ENCODE measurements at regions not wholly inside any gene's neighbourhood (a gene's known extent, or its start where the extent isn't known, plus 50 kb on each side); places are given as distances from the start of the nearest gene placed in this dataset.

DNA sequence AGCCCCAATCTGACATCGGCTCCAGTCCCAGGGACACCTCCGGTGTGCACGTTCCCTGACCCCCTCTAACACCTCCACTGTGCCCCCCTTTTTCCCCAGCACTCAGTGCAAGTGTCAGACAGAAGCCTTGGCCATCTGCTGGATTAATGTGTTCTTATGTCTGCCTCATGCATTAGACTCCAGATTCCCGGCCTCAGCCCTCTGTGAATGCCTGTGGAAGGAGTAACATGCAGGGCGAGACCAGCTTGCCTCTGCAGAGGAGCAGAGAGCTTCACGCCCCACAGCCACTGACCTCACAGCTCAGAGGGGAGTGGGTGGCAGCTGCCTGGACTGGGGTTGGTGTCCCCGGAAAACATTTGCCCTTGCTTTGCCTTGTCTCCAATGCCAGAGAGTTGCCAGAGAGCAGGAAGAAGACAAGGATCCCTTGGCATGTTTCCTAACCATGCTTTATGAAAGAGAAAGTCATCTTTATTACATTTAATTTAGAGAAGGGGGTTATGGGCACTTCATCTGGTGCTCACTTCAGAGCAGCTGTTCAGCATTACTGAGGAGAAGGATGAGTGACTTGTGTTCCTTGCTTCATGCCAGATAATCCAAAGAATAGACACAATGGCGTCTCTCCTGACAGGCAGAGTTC, 91.6 kb upstream of the CXCL12 start:
- no peak for DNase-seq (ENCODE audit: low spot score)

DNA sequence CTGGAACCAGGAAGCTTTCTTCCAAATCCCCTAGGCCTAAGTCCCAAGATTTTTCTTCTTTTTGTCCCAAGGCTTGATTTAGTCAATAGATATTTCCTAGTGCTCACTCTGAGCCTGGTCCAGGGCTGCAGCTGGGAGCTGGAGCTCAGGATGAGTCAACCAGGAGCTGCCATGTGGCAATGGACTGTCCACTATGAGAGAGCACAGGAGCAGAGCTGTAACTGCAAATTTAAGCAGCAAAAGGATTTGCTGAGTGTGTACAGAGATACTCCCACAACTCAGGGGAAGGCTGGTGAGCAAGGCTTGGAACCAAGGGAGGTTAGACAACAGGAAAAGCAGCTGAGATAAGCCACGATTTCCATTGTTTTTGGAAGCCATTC, 92.1 kb upstream of the CXCL12 start:
- DNase-seq (ENCODE audit: low spot score) = no peak

DNA sequence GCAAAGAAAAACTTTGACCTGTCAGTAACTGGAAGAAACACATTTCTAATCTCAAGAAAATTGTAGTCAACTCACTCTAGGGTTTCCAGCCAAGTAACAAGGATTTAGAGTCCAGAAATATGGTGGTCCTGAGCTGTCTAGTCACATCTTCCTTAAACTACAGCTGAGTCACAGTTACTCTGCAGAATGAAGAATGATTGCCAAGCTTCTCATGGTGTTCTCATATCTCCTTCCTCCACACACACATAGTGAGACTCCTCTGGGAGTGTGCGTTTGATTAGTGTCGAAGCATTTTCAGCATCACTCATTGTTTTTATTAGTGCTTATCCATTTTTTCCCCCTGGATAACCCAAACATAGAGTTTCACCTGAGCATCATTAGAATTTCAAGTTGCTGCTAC, 93.1 kb upstream of the CXCL12 start:
- no peak for DNase-seq (ENCODE audit: low spot score)

DNA sequence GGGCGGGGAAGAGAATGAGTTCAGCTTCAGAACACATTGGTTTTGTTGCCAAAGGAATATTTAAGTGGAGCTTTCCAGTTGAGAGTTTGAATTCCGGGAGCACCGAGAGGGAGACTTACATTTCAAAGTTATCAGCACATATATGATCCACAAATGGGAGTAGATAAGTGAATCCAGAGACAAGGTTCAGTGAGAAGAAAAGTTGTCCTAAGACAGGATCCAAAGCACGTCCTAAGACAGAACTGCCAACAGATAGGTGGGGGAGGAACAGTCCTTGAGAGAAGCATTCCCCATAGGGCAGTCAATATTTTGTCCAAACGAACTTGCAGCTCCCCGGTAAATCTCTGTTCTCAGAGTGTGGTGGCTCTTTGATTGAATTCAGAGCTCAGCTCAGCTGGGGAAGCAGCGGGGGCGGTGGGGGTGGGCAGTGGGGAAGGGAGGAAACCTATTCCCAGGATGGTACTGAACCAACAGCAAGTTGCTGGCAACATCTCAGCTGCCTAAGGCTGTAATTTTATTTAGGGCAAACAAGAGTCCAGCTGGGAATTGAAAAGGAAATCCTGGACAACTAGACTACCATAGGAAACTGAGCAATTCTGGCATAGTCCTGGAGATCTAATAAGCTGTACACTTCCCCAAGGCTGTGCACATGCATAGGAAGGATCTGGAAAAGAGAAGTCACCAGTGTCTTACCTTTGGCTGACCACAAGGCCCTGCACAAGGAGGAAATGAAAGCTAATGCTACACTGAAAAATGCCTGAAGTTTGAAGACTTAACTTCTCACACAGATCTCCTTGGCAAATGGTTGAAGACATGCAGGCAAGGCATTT, 94.2 kb upstream of the CXCL12 start:
- no peak for DNase-seq (ENCODE audit: low spot score)

DNA sequence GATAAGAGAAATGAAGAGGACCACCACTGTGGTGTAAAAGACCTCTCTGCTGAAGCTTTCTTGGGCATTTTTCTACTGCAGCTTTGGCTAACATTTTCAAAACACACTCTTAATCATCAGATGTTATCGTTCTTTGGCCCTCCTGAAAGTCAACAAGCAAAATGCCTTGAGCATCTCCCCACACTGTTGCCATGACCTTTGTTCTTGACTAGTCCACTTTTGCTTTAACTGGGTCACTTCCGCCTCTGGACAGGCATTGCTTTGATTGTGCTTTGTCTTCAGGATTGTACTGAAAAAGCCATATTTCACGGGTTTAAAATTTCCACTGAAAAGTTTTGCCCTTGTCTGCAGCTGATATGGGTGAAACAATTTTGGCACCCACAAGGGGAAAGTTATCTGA, 107.8 kb upstream of the CXCL12 start:
- DNase-seq (ENCODE audit: low spot score) = no peak

DNA sequence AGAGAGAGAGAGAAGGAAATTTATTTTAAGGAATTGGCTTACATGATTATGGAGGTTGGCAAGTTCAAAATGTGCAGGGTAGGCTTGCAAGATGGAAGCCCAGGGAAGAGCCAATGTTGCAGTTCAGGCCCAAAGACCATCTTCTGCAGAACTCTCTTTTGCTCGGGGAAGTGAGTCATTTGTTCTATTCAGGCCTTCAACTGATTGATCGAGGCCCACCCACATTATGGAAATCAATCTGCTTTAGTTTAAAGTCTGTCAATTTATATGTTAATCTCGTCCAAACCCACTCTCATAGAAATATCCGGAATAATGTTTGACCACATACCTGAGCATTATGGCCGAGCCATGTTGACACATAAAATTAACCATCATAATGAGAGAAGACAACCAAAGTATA, 113.3 kb upstream of the CXCL12 start:
- DNase-seq (ENCODE audit: low spot score) = no peak

DNA sequence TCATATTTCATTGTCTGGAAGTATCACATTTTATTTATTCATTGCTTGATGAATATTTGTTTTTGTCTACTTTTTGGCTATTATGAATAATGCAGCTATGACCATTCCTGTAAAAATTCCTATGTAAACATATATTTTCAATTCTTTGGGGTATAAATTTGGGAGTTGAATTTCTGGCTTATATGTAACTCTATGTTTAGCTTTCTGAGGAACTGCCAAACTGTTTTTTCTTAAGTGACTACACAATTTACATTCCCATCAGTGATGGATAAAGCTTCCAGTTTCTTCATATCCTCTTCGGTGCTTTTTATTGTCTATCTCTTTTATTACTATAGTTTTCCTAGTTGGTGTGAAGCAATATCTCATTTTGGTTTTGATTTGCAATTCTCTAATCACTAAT, 115.6 kb upstream of the CXCL12 start:
- DNase-seq (ENCODE audit: low spot score) = no peak

DNA sequence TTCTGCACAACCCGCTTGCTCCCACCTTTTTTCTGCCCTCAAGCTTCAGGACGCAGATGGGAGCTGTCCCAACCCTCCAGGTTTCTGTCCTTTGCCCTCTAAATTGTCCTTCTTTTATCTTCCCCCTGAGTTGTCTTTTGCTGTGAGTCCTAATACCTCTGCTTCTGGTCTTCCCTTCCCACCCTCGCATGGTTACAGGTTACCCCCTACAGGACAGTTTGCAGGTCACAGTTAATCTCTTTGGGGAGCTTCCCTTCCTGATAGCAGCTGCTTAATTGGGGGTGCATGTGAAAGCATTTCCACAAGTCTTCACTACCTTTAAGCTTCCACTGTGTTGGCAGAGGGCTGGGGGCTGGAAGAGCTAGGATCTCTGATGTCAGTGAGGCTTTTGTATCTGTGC, 121.5 kb upstream of the CXCL12 start:
- DNase-seq (ENCODE audit: low spot score) = no peak

DNA sequence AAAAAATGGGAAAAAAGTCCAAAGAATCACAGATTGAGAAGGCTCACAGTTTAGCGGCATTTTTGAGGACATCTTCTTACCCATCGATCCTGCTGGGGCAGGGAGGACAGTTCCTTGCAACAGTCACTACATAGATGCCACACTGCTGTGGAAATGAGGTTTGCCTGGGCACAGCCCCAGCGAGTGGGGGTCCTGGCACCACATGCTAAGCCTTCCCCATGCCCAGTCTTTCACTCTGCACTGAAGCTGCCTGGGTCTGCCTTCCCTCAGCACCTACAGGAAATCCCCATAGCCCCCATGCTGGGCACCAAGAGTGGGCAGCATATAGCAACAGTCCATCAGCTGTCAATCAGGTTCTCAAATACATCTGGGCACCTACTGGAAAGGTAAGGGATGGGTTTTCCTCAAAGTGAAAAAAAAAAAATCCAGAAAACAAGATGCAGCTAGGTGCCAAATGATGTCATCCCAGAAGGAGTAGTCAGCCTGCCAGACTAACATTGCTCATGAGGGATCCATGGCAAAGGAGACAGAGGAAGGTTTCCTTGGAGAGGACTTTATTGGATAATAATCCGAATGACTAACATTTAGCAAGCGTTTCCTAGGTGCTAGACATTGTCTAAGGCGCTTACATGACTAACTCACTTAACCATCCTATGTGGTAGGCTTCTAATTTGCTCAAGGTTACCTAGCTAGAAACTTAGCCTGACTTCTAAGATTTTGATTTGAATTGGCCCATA, 125.7 kb upstream of the CXCL12 start:
- no peak for DNase-seq (ENCODE audit: low spot score)

DNA sequence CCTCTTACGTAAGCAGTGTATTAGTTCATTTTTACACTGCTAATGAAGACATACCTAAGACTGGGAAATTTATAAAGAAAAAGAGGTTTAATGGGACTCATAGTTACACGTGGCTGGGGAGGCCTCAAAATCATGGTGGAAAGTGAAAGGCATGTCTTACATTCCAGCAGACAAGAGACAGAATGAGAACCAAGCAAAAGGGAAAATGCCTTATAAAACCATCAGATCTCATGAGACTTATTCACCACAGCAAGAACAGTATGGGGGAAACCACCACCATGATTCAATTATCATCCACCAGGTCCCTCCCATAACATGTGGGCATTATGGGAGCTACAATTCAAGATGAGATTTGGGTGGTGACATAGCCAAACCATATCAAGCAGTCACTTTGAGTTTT, 126.3 kb upstream of the CXCL12 start:
- DNase-seq (ENCODE audit: low spot score) = no peak

DNA sequence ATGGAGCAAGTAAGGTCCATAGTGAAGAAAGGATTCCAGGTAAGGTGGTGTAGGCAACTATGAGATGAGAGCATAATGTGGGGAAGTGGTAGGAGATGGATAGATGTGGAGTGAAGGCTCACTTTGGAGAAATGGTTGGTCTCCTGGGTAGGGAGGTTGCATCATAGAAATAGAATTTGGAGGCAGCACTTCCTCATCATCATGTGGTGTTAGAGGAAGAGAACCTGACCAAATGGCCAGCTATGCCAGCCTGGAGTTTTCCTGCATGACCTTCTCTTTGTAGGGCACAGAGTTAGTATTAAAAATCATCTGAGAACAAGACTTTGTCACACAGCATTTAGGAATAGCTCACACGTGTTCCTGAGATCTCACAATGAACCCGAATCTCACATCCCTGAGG, 126.7 kb upstream of the CXCL12 start:
- DNase-seq (ENCODE audit: low spot score) = no peak

DNA sequence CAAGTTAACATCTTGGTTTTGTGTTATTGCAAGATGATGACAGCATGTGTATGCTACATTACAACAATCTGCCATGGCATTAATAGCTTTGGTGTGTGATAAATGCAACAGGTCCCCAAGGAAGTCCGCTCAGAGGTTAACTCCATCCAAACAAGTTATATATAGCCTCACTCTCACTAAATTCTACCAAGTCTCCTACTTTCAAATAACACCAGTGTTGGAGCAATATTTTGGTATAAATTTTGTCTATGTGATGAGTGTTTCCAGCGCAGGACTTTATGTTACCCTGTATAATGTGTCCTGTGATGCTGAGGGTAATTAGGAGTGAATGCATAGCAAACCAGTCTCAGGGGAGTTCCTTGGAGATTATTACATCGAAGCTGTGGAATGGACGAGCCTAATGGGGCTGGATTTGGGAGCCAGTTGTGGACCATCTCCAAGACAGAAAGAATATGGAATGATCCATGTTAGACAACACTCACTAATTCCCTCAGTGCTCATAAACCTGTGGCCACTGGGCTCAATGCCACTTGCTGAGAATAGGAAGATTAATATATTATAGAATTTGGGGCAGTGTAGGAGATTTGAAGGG, 127.6 kb upstream of the CXCL12 start:
- DNase-seq (ENCODE audit: low spot score) = no peak

DNA sequence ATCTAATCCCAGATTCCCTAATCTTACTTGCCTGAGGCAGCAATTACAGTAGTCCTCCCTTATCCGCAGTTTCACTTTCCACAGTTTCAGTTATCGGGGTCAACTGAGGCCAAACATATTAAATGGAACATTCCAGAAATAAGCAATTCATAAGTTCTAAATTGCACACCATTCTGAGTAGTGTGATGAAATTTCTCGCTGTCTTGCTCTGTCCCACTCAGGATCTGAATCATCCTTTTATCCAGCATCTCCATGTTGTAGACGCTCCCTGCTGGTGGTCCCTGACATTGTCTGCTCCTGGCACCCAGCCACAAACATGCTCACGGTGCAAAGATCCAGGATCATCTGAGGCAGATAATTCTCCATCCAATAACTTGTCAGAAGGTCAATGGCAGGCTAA, 128.7 kb upstream of the CXCL12 start:
- DNase-seq (ENCODE audit: low spot score) = no peak

DNA sequence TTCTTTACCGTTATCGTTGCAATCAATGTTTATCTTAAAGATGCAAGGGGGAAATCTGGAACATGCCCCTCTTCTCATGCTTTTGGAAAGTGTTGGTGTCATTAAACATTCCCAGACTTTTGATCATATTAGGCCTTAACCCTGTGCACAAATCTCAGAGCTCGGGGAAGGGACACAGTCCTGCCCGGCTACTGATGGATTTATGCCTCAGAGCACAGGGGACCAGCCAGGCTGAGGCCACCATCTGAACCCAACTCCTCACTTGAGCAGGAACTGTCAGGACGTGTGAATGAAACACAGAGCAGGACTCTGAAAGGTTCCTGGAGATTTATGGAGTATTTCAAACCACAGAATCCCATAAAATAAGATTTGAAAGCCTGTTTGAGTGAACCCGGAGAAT, 132.0 kb upstream of the CXCL12 start:
- DNase-seq (ENCODE audit: low spot score) = no peak

DNA sequence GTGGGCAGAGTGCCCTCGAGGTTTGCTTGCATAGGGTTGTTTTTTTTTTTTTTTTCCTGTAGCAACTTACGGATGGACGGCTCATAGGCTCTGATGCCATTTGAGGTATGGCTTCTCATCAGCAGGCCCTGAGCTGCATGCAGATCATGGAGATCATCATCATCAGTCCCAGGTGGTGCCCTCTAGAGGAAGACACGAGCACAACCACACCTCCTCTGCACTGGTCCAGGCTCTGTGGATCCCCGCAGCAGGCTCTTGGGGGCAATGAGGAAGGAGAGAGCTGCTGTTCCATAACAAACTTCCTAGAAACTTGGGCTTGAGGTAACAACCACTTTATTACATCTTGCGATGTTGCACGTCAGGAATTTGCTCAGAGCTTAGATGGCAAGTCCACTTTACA, 132.7 kb upstream of the CXCL12 start:
- no peak for DNase-seq (ENCODE audit: low spot score)

DNA sequence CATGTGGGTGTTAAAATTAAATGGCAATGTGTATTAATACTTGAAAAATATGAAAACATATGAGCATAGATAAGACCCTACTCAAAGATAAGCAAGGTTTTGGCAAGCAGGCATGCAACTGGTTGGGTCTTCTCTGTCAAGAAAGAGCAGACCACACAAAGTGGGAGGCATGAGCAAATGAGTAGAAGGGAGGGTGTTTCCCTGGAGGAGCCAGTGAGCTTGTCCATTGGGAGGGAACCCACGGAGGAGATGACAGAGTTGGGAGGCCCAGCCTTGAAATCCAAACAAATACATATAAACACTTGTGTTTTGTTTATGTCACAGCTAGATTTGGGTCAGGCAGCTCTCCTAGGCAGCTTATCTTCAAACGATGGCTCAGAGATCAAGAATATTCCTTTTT, 134.5 kb upstream of the CXCL12 start:
- DNase-seq (ENCODE audit: low spot score) = no peak

DNA sequence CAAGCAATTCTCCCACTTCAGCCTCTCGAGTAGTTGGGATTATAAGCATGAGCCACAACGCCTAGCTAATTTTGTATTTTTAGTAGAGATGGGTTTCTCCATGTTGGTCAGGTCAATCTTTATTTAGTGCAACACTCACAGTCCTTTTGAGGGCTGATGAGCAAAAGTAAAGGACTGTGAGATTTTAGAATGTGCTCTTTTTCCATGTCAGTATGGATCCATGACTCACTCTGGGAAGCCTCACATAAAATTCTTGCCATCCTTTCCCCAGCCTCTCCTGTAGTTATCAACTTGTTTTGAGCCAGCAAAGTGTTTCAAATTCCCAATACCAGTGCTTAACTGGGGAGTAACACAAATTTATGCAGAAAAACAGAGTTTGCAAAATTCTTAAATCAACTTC, 135.8 kb upstream of the CXCL12 start:
- DNase-seq (ENCODE audit: low spot score) = no peak

DNA sequence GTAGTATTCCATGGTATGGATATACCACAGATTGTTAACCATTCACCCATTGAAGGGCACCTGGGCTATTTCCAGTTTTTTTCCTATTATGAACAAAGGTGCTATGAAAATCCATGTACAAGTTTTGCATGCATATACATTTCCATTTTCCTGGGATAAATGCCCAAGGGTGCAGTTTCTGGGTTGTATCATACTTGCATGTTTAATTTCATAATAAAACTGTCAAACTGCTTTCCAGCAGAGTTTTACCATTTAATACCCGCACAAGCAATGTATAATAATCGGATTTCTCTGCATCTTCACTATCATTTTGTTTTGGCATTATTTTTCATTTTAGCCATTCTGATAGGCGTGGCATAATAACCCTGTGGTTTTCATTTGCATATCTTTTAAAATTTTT, 154.3 kb upstream of the CXCL12 start:
- no peak for DNase-seq (ENCODE audit: low spot score)

DNA sequence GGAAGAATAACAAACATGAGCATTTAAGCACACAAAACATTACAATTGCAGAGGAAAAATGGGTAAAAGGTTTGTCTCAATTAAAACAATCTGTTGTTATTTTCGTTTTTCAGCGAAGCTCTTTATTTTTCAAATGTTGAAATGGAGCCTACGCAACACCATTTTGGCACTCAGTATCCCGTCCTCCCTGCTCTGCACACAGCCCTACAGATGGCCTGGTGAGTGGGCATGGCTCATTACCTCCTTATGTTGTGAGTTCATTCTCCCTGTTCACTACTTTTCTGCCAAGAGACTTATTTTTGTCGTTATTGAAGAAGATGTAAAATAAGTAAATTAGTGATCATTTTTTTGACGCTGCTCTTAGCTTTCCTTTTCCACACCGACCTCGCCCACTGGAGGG, 167.8 kb upstream of the CXCL12 start:
- no peak for DNase-seq (ENCODE audit: low spot score)

DNA sequence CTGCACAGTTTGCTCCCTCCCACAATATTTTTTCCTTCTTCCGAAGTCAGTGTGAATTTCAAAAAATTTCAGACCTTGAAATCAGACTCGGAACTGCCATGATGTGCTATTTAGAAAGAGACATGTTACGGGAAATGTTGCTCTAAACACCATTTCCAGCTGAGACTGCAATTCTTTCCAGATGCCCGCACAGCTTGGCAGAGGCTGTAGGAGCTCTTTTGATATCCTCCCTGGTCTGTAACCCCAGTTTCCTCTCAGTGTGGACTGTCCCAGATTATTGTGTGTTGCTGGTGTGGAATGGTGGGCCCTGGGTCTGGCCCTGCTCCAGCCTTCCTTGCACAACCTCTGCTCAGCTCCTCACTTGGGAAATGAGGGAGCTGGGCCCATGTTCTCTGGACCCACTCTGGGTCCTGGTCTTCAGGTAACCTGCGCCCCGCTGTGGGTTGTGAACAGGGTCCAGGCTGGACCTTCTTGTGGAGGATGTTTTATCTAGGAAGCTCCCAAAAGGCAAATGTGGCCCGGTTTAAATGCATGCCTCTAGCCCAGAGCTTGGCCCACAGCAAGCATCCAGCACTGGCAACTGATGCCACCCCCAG, 172.8 kb upstream of the CXCL12 start:
- no peak for DNase-seq (ENCODE audit: low spot score)

DNA sequence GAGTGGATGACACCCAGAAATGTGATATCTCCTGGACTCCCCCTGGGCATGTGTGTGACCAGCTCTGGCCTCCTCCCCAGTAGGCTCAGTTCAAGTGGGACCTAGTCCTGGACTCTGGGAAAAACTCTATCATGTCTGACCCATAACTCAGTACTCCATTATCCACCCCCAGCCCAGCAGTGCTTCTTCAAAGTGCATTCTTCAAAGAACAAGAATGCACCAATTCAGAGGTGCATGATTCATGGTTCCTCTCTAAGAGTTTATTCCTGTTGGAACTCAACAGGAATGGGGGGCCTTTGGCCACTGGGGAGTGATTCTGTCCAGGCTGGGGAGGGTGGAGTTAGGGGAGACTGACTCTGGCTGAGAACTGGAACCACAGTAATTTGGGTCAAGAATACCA, 173.6 kb upstream of the CXCL12 start:
- DNase-seq (ENCODE audit: low spot score) = no peak

DNA sequence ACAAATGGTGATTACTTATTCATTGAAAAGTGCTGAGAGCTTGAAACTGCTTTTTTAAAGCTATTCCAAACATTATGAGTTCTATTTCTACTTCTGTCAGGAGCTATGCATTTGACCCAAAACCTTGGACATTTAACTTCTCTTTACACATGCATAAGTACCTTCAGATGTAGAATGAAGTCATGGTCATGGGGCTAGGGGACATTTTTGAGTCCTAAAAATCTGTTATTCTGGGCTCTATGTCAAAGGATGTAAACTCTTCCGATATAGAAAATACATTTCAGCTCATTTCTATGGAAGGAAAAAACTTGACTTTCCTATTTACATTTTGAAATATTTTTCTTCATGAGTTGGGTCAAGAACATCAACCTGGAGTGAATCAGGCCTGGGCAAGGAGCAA, 179.5 kb upstream of the CXCL12 start:
- no peak for DNase-seq (ENCODE audit: low spot score)

DNA sequence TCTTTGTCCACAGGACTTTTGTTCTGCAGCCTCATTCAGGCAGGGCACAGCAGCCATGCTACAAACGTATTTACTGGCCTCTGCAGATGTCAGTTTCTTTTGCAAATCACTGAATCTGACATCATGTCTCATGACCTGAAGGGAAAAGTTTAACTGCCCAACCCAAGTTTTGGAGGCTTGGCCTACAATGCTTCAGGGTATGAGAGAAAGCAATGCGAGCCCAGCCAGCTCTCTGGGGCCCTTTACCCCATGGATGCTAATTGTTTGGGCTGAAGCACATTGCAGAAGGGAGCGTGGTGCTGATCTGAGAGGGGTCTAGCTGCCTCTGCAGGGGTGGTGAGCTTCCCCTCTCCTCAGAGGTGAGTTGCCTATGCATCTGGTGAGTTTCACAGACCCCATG, 179.9 kb upstream of the CXCL12 start:
- DNase-seq (ENCODE audit: low spot score) = no peak
